ENCODE measurements at regions not wholly inside any gene's neighbourhood (a gene's known extent, or its start where the extent isn't known, plus 50 kb on each side); places are given as distances from the start of the nearest gene placed in this dataset.

GRCh38 chr4:84384801-84385200 lies 114.3 kb downstream of the NKX6-1 start:
- in situ Hi-C loops (cut with MboI; ENCODE audit: low pct_unique_long_range_greater_than_20kb, low sequenced_read_pairs): no loop called here
- DNase-seq: no peak

- no peak for DNase-seq
- in situ Hi-C loops (cut with MboI; ENCODE audit: low pct_unique_long_range_greater_than_20kb, low sequenced_read_pairs): no loop called here
Measured at GRCh38 chr4:84381759-84382158, 117.3 kb downstream of the NKX6-1 start.

GRCh38 chr4:84379917-84380641 lies 119.0 kb downstream of the NKX6-1 start:
- DNase-seq: no peak
- in situ Hi-C loops (cut with MboI; ENCODE audit: low pct_unique_long_range_greater_than_20kb, low sequenced_read_pairs): no loop called here

- DNase-seq: no peak
- in situ Hi-C loops (cut with MboI; ENCODE audit: low pct_unique_long_range_greater_than_20kb, low sequenced_read_pairs): no loop called here
Measured at GRCh38 chr4:84378983-84379382, 120.1 kb downstream of the NKX6-1 start.

GRCh38 chr4:84378356-84378755 lies 120.7 kb downstream of the NKX6-1 start:
- in situ Hi-C loops (cut with MboI; ENCODE audit: low pct_unique_long_range_greater_than_20kb, low sequenced_read_pairs): no loop called here

GRCh38 chr4:84366907-84367306 lies 132.2 kb downstream of the NKX6-1 start:
- no peak for DNase-seq
- in situ Hi-C loops (cut with MboI; ENCODE audit: low pct_unique_long_range_greater_than_20kb, low sequenced_read_pairs): no loop called here

More at GRCh38 chr4:84378356-84378755, 120.7 kb downstream of the NKX6-1 start:
- no peak for DNase-seq

GRCh38 chr4:84366161-84366560 lies 132.9 kb downstream of the NKX6-1 start:
- no peak for DNase-seq

GRCh38 chr4:84362896-84363655 lies 136.0 kb downstream of the NKX6-1 start:
- no peak for DNase-seq
- in situ Hi-C loops (cut with MboI; ENCODE audit: low pct_unique_long_range_greater_than_20kb, low sequenced_read_pairs): no loop called here

More at GRCh38 chr4:84366161-84366560, 132.9 kb downstream of the NKX6-1 start:
- in situ Hi-C loops (cut with MboI; ENCODE audit: low pct_unique_long_range_greater_than_20kb, low sequenced_read_pairs): no loop called here

GRCh38 chr4:84342161-84342560 lies 156.9 kb downstream of the NKX6-1 start:
- in situ Hi-C loops (cut with MboI; ENCODE audit: low pct_unique_long_range_greater_than_20kb, low sequenced_read_pairs): no loop called here
- DNase-seq: no peak

GRCh38 chr4:84341559-84341958 lies 157.5 kb downstream of the NKX6-1 start:
- DNase-seq: no peak
- in situ Hi-C loops (cut with MboI; ENCODE audit: low pct_unique_long_range_greater_than_20kb, low sequenced_read_pairs): no loop called here

- no peak for DNase-seq
- in situ Hi-C loops (cut with MboI; ENCODE audit: low pct_unique_long_range_greater_than_20kb, low sequenced_read_pairs): no loop called here
Measured at GRCh38 chr4:84338367-84338766, 160.7 kb downstream of the NKX6-1 start.

- in situ Hi-C loops (cut with MboI; ENCODE audit: low pct_unique_long_range_greater_than_20kb, low sequenced_read_pairs): no loop called here
- DNase-seq: no peak
Measured at GRCh38 chr4:84336964-84337705, 162.0 kb downstream of the NKX6-1 start.

- in situ Hi-C loops (cut with MboI; ENCODE audit: low pct_unique_long_range_greater_than_20kb, low sequenced_read_pairs): no loop called here
- DNase-seq: no peak
Measured at GRCh38 chr4:84327526-84327925, 171.6 kb downstream of the NKX6-1 start.

GRCh38 chr4:84325625-84326024 lies 173.5 kb downstream of the NKX6-1 start:
- DNase-seq: no peak
- in situ Hi-C loops (cut with MboI; ENCODE audit: low pct_unique_long_range_greater_than_20kb, low sequenced_read_pairs): no loop called here

- DNase-seq: no peak
- in situ Hi-C loops (cut with MboI; ENCODE audit: low pct_unique_long_range_greater_than_20kb, low sequenced_read_pairs): no loop called here
Measured at GRCh38 chr4:84324303-84325245, 174.5 kb downstream of the NKX6-1 start.

GRCh38 chr4:84319124-84319523 lies 180.0 kb downstream of the NKX6-1 start:
- DNase-seq: no peak
- in situ Hi-C loops (cut with MboI; ENCODE audit: low pct_unique_long_range_greater_than_20kb, low sequenced_read_pairs): no loop called here

GRCh38 chr4:84317513-84317912 lies 181.6 kb downstream of the NKX6-1 start:
- in situ Hi-C loops (cut with MboI; ENCODE audit: low pct_unique_long_range_greater_than_20kb, low sequenced_read_pairs): no loop called here

GRCh38 chr4:84312426-84313012 lies 186.6 kb downstream of the NKX6-1 start:
- no peak for DNase-seq
- in situ Hi-C loops (cut with MboI; ENCODE audit: low pct_unique_long_range_greater_than_20kb, low sequenced_read_pairs): no loop called here

More at GRCh38 chr4:84317513-84317912, 181.6 kb downstream of the NKX6-1 start:
- DNase-seq: no peak

Data from KBM-7 (cell line).